IMR-90 (cell line): ENCODE measurements at regions not wholly inside any gene's neighbourhood (a gene's known extent, or its start where the extent isn't known, plus 50 kb on each side); places are given as distances from the start of the nearest gene placed in this dataset.

Experiments used
- CEBPB ChIP-seq: IDR thresholded peaks from 2 replicates; pipeline ENCODE4 v1.6.1; 2012; ENCODE audit warnings: low read depth, low read length, improper control_type of control experiment
- CTCF ChIP-seq: conservative IDR thresholded peaks from 2 replicates; pipeline ENCODE4 v1.5.1; 2012; ENCODE audit warnings: mild to moderate bottlenecking, low read depth, low read length, improper control_type of control experiment
- ELK1 ChIP-seq: fragments of 150-350 bp; IDR thresholded peaks from 2 replicates; pipeline ENCODE4 v1.6.1; 2016; ENCODE audit warnings: low read depth, mild to moderate bottlenecking, low read length, moderate library complexity, borderline replicate concordance
- FOS ChIP-seq: fragments of 150-350 bp; IDR thresholded peaks from 2 replicates; pipeline ENCODE4 v1.6.1; 2016; ENCODE audit warnings: low read depth, low read length
- MAFK ChIP-seq: IDR thresholded peaks from 2 replicates; pipeline ENCODE4 v1.6.1; 2012; ENCODE audit warnings: low read depth, low read length, improper control_type of control experiment
- MAZ ChIP-seq: IDR thresholded peaks from 2 replicates; pipeline ENCODE4 v1.6.1; 2012; ENCODE audit warnings: low read depth, mild to moderate bottlenecking, low read length, improper control_type of control experiment, moderate library complexity, borderline replicate concordance
- POLR2A ChIP-seq: IDR thresholded peaks from 2 replicates; pipeline ENCODE4 v1.6.1; 2012; ENCODE audit warnings: mild to moderate bottlenecking, low read depth, low read length
- RAD21 ChIP-seq: IDR thresholded peaks from 2 replicates; pipeline ENCODE4 v1.6.1; 2012; ENCODE audit warnings: low read length, improper control_type of control experiment
- RFX5 ChIP-seq: IDR thresholded peaks from 2 replicates; pipeline ENCODE4 v1.8.0; 2012; ENCODE audit warnings: low read depth, mild to moderate bottlenecking, low read length, moderate library complexity
- USF2 ChIP-seq: fragments of 150-350 bp; IDR thresholded peaks from 2 replicates; pipeline ENCODE4 v1.6.1; 2017; ENCODE audit warnings: mild to moderate bottlenecking, antibody characterized with exemption, low read length, low read depth

GRCh38 chr6:144951730-144952437, 666.7 kb downstream of the UTRN start:
- no peak for TF ChIP-seq POLR2A
- TF ChIP-seq CTCF: no peak
- no peak for TF ChIP-seq MAZ
- no peak for TF ChIP-seq RFX5
- TF ChIP-seq ELK1: no peak
- no peak for TF ChIP-seq FOS
- TF ChIP-seq MAFK: no peak
- TF ChIP-seq RAD21: no peak
- no peak for TF ChIP-seq USF2
- TF ChIP-seq CEBPB: no peak
